Stimulated activated CD4-positive, alpha-beta T cell treated with anti-CD3 and anti-CD28 coated beads, Interleukin-15, amount 100 ng/mL, for 1 hour (primary cell): ENCODE measurements at regions not wholly inside any gene's neighbourhood (a gene's known extent, or its start where the extent isn't known, plus 50 kb on each side); places are given as distances from the start of the nearest gene placed in this dataset.

Experiments used
- DNase-seq, 2 donors: peaks; one replicate each; pipeline ENCODE4 v3.0.0-alpha.2; 2020; ENCODE audit warnings: low read depth in 1 of 2, low spot score in 1 of 2

- DNase-seq, result no peak
These were observed 506.6 kb upstream of the NOX3 start for GRCh38 chr6:155962276-155962675.

- DNase-seq, result no peak
These were observed 504.4 kb upstream of the NOX3 start for GRCh38 chr6:155959898-155960495.

- DNase-seq, result no peak
These were observed 502.9 kb upstream of the NOX3 start for GRCh38 chr6:155958550-155958949.

GRCh38 chr6:155955038-155955437 lies 499.4 kb upstream of the NOX3 start:
- DNase-seq, result no peak

- no peak for DNase-seq
These were observed 498.5 kb upstream of the NOX3 start for GRCh38 chr6:155954149-155954548.

- no peak for DNase-seq
These were observed 493.6 kb upstream of the NOX3 start for GRCh38 chr6:155949256-155949655.

GRCh38 chr6:155946860-155947259 lies 491.2 kb upstream of the NOX3 start:
- DNase-seq, result no peak

- no peak for DNase-seq
These were observed 488.0 kb upstream of the NOX3 start for GRCh38 chr6:155943635-155944034.

GRCh38 chr6:155939253-155939652 lies 483.6 kb upstream of the NOX3 start:
- DNase-seq, result no peak

- DNase-seq, result no peak
These were observed 480.9 kb upstream of the NOX3 start for GRCh38 chr6:155936551-155936950.

- DNase-seq, result no peak
These were observed 480.5 kb upstream of the NOX3 start for GRCh38 chr6:155936127-155936526.

GRCh38 chr6:155916846-155917624 lies 461.4 kb upstream of the NOX3 start:
- DNase-seq, result no peak

GRCh38 chr6:155915651-155916050 lies 460.0 kb upstream of the NOX3 start:
- no peak for DNase-seq

- no peak for DNase-seq
These were observed 458.2 kb upstream of the NOX3 start for GRCh38 chr6:155913816-155914215.

GRCh38 chr6:155909710-155910109 lies 454.1 kb upstream of the NOX3 start:
- DNase-seq, result no peak

GRCh38 chr6:155895641-155896040 lies 440.0 kb upstream of the NOX3 start:
- DNase-seq, result no peak

- DNase-seq, result no peak
These were observed 439.1 kb upstream of the NOX3 start for GRCh38 chr6:155894758-155895157.

- no peak for DNase-seq
These were observed 438.6 kb upstream of the NOX3 start for GRCh38 chr6:155894262-155894661.

GRCh38 chr6:155890409-155890808 lies 434.8 kb upstream of the NOX3 start:
- DNase-seq, result no peak

- no peak for DNase-seq
These were observed 433.8 kb upstream of the NOX3 start for GRCh38 chr6:155889410-155889809.

- no peak for DNase-seq
These were observed 431.8 kb upstream of the NOX3 start for GRCh38 chr6:155887421-155887820.

GRCh38 chr6:155883741-155884140 lies 428.1 kb upstream of the NOX3 start:
- no peak for DNase-seq

- no peak for DNase-seq
These were observed 427.7 kb upstream of the NOX3 start for GRCh38 chr6:155883334-155883731.
